ENCODE measurements at regions not wholly inside any gene's neighbourhood (a gene's known extent, or its start where the extent isn't known, plus 50 kb on each side); places are given as distances from the start of the nearest gene placed in this dataset.

- no peaks in the 10 kb centered on the region for H3K4me1 ChIP-seq
- no peak for DNase-seq (ENCODE audit: low spot score in 2 of 2)
- no peaks in the 10 kb centered on the region for H3K36me3 ChIP-seq
- TF ChIP-seq POLR2AphosphoS5 (IDR thresholded peaks at IDR 0.05) (no peak), EP300 (IDR thresholded peaks at IDR 0.05) (no peak), CTCF (IDR thresholded peaks at IDR 0.05) (no peak), POLR2A (IDR thresholded peaks at IDR 0.05) (no peak)
- no peaks in the 10 kb centered on the region for H3K9me3 ChIP-seq
- no peak overlapping the region for H3K4me3 ChIP-seq
- no peak overlapping the region for H3K27ac ChIP-seq
- no peaks in the 10 kb centered on the region for H3K27me3 ChIP-seq
- WGBS = 95% methylated on average over 1 of the region's 1 CpG
Observed at GRCh38 chr13:61797397-61797796, 381.7 kb upstream of the PCDH20 start.

GRCh38 chr13:61795580-61795979, 379.9 kb upstream of the PCDH20 start:
- Histone ChIP-seq H3K27ac (no peak overlapping the region), H3K27me3 (no peaks in the 10 kb centered on the region), H3K36me3 (no peaks in the 10 kb centered on the region), H3K9me3 (no peaks in the 10 kb centered on the region), H3K4me3 (no peak overlapping the region), H3K4me1 (no peaks in the 10 kb centered on the region)
- no peak for TF ChIP-seq CTCF (IDR thresholded peaks at IDR 0.05)
- TF ChIP-seq POLR2AphosphoS5 (IDR thresholded peaks at IDR 0.05) = no peak
- TF ChIP-seq POLR2A (IDR thresholded peaks at IDR 0.05) = no peak
- no peak for TF ChIP-seq EP300 (IDR thresholded peaks at IDR 0.05)
- DNase-seq (ENCODE audit: low spot score in 2 of 2) = no peak
- WGBS = 67% methylated on average over 1 of the region's 1 CpG

GRCh38 chr13:61779456-61779855, 363.8 kb upstream of the PCDH20 start:
- TF ChIP-seq CTCF (IDR thresholded peaks at IDR 0.05) (no peak), POLR2AphosphoS5 (IDR thresholded peaks at IDR 0.05) (no peak), POLR2A (IDR thresholded peaks at IDR 0.05) (no peak), EP300 (IDR thresholded peaks at IDR 0.05) (no peak)
- no peaks in the 10 kb centered on the region for H3K9me3 ChIP-seq
- WGBS = 75% methylated on average over 3 of the region's 3 CpGs
- H3K36me3 ChIP-seq = no peaks in the 10 kb centered on the region
- H3K27ac ChIP-seq = no peak overlapping the region
- H3K27me3 ChIP-seq = no peaks in the 10 kb centered on the region
- H3K4me3 ChIP-seq = no peak overlapping the region
- peaks cover 3% of the 10 kb centered on the region for H3K4me1 ChIP-seq
- no peak for DNase-seq (ENCODE audit: low spot score in 2 of 2)

- TF ChIP-seq EP300 (IDR thresholded peaks at IDR 0.05) (no peak), POLR2AphosphoS5 (IDR thresholded peaks at IDR 0.05) (no peak), POLR2A (IDR thresholded peaks at IDR 0.05) (no peak), CTCF (IDR thresholded peaks at IDR 0.05) (no peak)
- H3K9me3 ChIP-seq = no peaks in the 10 kb centered on the region
- peaks cover 3% of the 10 kb centered on the region for H3K4me1 ChIP-seq
- no peak overlapping the region for H3K4me3 ChIP-seq
- no peak overlapping the region for H3K27ac ChIP-seq
- DNase-seq (ENCODE audit: low spot score in 2 of 2) = no peak
- 85% methylated on average over 6 of the region's 6 CpGs for WGBS
- no peaks in the 10 kb centered on the region for H3K36me3 ChIP-seq
- H3K27me3 ChIP-seq = no peaks in the 10 kb centered on the region
Observed at GRCh38 chr13:61778531-61778930, 362.9 kb upstream of the PCDH20 start.

GRCh38 chr13:61777899-61778298, 362.2 kb upstream of the PCDH20 start:
- TF ChIP-seq CTCF (IDR thresholded peaks at IDR 0.05) = no peak
- TF ChIP-seq POLR2A (IDR thresholded peaks at IDR 0.05) = no peak
- no peak for TF ChIP-seq POLR2AphosphoS5 (IDR thresholded peaks at IDR 0.05)
- no peak for TF ChIP-seq EP300 (IDR thresholded peaks at IDR 0.05)
- no peak for DNase-seq (ENCODE audit: low spot score in 2 of 2)
- H3K4me1 ChIP-seq = peaks cover 3% of the 10 kb centered on the region
- H3K36me3 ChIP-seq = no peaks in the 10 kb centered on the region
- no peaks in the 10 kb centered on the region for H3K27me3 ChIP-seq
- H3K9me3 ChIP-seq = no peaks in the 10 kb centered on the region
- H3K27ac ChIP-seq = no peak overlapping the region
- no peak overlapping the region for H3K4me3 ChIP-seq
- WGBS = 63% methylated on average over 2 of the region's 2 CpGs

All from suprapubic skin (tissue), 4 donors.